Activated CD8-positive, alpha-beta memory T cell treated with anti-CD3 and anti-CD28 coated beads for 48 hours (primary cell): ENCODE measurements at regions not wholly inside any gene's neighbourhood (a gene's known extent, or its start where the extent isn't known, plus 50 kb on each side); places are given as distances from the start of the nearest gene placed in this dataset.

Source experiments
- DNase-seq, 3 experiments: peaks; one replicate each; pipeline ENCODE4 v3.0.0-alpha.2; 2020; ENCODE audit warnings: low read depth in 2 of 3, low spot score in 2 of 3

DNA sequence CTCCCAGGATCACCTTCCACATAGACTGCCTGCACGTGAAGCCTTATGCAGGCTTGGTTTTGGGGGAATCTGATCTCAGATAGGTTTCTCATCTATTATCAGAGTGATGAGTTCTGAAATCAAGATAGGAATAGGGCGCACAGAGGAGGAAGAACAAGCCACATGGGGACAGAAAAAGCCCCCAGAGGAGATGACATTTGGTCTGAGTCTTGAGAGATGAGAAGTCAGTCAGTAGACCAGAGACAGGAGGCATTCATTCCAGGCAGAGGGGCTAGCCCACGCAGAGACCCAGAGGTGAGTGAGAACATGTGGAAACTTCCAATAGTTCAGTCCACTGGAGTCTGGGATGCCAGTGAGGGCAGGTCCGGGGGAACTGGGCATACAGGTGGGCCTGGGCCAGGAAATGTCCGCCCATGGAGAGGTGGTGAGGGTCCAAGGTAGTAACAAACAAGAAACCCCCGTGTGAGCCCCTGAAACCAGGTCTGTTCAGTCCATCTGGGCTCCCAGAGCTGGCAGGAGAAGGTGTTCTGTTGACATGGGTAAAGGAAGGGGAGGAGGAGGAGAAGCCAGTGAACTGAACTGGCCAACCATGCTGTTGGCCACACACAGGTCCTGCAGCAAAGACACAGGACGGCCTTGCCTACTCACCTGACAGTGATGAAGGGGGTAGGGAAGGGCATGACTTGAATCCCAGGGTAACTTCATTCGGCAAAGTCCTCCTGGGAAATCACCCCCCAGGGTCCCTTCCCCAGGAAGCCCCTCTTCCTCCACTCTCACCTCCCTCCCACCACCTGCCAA is 69.3 kb upstream of the SMNDC1 start:
- DNase-seq, result no peak

DNA sequence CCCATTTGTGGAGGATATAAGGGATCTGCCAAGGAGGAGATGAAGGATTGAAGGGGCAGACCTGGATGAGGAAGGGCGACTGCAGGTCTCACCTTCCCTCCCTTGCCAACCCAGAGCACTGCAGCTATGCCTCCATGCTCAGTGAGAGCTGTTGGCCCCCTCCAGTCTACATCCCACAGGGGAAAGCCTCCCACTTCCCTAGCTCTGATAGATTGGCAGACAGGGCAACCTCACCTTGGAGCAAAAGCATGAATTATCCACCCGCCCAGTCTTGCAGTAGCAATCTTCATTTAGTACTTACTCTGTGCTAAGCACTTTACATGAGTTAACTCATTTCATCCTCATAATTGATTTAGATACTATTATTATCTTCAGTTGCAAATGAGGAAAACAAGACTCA is 70.4 kb upstream of the SMNDC1 start:
- no peak for DNase-seq

DNA sequence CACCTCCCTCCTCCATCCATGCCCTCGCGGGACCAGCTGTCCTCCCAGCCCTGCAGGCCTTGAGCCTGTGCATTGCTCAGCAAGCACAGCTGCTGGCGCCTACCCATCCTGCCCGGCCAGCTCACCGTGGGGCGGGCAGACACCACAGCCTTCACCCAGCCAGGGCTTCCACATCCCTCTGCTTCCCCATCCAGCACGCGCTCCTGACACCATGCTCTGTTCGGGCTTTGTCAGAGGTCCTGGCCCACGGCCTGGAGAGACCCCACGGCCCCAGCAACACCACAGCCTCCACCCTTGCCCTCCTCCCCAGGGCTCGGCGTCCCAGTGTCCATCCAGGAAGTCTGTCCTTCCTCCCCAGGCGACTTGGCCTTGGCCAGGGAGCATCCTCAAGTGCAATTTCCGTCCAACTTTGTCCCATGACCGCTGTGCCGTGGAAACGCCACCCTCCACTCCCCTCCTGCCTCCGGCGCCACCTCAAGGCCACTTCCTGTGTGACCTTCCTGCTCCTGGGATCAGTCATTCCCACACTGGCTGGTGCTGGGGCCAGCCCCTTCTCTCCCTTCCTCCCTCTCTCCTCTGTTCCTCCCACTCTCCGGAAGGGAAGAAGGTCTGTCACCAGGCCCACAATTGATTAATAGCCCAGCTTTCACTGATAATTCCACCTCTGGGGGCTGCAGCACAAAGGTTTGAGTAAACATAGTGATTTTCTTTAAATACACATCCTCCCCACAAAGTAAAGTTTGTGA is 71.5 kb upstream of the SMNDC1 start:
- DNase-seq, result no peak

DNA sequence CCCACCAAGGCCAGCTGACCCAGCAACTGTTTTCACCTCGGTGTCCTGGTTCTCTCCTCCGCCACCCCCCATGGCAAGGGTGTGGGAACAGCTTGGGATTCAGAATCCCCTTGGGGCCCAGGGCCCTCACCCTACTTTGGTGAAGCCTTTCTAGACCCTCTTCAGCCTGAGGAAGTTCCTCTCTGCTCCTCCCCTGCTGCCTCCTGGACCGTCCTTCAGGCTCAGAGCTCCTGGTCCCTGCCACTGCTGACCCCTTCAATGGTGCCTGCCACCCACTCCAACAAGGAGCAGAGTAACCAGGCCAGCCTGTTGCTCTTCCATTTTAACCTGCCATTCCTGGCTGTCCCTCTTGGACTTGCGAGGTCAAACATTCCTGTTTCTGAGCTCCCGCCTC is 72.0 kb upstream of the SMNDC1 start:
- DNase-seq, result no peak

GRCh38 chr10:110378006-110378405 is 73.3 kb upstream of the SMNDC1 start:
- DNase-seq, result no peak

- no peak for DNase-seq
Measured at GRCh38 chr10:110378533-110379108, 73.9 kb upstream of the SMNDC1 start.

GRCh38 chr10:110379831-110380230 is 75.1 kb upstream of the SMNDC1 start:
- no peak for DNase-seq

- no peak for DNase-seq
Measured at GRCh38 chr10:110380293-110380692, 75.6 kb upstream of the SMNDC1 start.

- DNase-seq, result no peak
Measured at GRCh38 chr10:110382695-110383094, 78.0 kb upstream of the SMNDC1 start.

GRCh38 chr10:110387617-110387982 is 82.9 kb upstream of the SMNDC1 start:
- no peak for DNase-seq

DNA sequence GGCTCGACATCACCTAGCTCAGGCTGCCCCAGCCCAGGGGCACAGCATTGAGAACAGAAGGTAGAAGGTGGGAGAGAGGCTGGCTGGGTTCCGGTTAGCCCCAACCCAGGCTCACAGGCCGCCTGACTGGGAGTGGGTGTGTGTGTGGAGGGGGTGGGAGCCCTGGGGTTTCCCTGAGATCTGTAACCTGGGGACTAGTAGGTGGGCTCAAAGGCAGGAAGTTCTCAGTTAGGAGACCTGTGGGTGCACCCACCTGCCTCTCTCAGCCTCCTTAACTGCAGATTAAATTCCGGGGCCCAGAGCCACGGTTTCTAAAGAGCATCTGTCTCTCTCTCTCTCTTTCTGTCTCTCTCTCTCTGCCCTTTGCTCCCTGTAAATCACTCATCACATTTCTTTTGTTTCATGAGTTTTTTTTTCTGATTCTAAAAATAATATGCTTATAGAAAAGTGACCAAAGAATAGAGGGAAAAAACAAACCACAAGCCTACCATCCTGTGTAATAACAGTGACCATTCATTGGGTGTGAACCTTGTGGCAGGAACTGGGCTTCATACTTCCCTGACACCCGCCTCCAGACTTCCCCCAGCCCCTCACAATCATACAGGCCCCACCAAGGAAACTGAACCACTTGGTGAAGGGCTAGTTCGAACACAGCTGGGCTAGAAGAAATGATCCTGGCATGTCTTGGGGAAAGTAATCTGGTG is 83.4 kb upstream of the SMNDC1 start:
- peak in 1 of 3 experiments; percentile 34 for DNase-seq

DNA sequence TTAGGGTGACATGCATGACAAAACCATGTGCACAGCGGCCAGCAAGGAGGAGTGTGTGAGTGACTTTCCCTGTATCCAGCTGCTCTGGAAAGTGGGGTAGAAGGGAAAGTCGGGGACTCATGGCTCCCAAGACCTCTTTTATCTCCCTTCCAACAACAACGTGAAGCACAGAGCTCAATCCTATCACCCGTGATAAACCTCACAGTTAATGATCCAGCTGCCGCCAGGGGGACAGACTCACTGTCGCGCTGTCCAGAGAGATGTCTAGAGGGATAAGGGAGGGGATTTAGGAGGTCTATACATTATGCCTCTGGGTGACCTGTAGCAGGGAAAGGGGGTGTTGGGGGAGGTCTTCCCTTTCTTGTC is 84.0 kb upstream of the SMNDC1 start:
- no peak for DNase-seq

GRCh38 chr10:110389255-110389654 is 84.5 kb upstream of the SMNDC1 start:
- DNase-seq, result no peak

DNA sequence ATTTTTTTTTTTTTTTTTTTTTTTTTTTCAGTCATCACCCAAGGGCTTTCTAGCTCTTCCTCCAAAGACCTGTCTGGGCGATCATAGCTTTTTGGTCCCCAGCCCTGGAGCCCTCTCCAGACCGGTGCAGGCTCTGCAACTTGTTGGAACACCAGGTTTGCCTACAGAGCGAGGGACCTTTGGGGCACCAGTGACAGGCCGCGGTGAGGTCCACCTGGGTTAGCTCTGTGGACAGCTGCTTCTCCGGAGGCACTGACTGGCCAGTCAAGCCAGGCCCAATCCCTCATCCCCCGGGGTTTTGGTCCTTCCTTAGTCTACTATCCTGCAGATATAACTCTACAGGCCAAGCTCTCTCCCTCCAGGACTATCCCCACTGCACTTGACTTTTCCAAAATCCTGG is 86.8 kb upstream of the SMNDC1 start:
- DNase-seq, result no peak

DNA sequence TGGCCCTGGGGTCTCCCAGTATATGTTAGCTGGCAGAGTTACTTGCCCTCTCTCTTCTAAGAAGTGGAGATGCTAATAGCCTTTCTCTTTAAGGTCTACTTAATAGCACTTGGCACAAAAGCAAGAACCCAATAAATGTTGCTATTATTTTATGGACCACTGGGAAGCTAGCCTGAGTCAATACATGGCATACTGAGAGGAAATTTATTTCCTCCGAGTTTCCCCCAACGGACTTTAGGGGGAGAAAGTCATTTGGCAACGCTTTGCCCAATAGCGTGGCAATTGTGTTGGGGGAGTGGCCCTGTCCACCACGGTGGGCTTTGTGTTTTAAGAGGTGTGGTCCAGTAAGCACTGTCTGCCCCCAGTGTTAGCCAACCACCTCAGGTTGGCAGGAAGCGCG is 87.4 kb upstream of the SMNDC1 start:
- DNase-seq, result no peak

DNA sequence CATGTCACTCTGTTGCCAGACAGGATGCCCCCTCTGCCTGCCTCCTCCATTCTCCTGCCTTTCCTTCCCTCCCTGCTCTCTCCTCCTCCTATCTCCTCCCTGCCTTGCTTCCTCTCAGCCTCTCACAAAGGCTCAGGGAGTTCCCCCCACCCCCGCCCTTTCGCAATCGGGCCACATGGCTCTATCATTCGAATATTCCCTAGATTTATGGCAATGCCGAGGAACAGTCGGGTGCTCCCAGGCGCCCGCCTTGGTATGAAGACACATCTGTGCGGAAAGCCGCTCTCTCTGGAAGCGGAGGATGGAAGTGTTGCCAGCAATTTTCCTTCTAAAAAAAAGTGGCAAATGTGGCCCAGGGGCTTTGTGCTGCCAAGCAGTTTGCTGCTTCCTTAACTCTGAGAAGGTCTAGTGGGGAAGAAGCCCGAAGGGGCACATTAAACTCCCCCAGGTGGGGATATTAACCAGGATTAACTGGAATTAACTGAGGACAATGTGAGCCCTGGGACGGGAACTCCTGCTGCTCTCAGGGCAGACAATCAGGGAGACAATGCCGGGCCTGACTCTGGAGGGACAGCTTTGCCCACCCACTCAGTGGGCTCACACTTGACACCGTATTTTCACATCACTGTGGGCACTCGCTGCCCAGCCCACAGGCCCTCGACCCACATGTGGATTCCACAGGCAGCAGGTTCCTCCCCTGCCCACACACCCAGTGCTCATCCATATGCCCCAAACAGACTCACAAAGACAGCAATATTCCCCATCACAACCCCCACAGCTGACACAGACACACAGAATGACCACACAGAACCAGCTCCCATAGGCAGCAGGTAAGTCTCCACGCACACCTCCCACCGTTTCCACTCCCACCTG is 88.4 kb upstream of the SMNDC1 start:
- DNase-seq, result no peak

DNA sequence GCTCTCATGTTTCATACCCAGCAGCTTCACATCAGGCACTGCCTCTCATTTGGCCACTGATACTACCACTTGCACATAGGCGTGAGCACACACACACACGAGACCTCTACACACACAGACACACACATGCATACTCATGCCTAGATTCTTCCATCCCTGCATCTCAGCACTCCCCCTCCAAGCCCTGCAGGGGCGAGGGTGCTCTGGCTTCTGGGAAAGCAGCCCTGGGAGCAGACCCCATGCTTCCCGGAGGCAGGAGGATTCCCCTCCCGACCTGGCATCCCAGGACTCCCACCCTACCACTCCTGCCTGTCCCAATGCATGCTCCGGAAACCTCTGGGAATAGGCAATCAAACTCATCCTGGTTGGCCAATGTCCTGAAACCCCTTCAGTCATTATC is 89.1 kb upstream of the SMNDC1 start:
- DNase-seq, result no peak

GRCh38 chr10:110394296-110394695 is 89.6 kb upstream of the SMNDC1 start:
- no peak for DNase-seq

DNA sequence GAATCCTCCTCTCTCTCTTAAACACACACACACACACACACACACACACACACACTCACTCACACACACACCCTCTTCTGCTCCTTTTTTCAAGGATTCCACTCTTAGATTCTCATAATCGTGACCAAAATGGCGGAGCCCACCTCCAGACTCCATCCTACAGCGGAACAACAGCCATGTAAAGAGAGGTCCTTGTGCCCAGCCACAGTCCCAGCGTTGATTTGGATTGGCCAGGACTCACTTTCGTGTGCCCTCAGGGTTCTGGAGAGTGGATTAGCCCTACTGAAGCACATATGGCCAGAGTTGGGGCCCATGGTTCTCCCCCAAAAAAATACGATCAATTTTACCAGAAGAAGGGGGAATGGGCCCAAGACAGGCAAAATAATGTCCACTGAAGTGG is 90.2 kb upstream of the SMNDC1 start:
- no peak for DNase-seq

DNA sequence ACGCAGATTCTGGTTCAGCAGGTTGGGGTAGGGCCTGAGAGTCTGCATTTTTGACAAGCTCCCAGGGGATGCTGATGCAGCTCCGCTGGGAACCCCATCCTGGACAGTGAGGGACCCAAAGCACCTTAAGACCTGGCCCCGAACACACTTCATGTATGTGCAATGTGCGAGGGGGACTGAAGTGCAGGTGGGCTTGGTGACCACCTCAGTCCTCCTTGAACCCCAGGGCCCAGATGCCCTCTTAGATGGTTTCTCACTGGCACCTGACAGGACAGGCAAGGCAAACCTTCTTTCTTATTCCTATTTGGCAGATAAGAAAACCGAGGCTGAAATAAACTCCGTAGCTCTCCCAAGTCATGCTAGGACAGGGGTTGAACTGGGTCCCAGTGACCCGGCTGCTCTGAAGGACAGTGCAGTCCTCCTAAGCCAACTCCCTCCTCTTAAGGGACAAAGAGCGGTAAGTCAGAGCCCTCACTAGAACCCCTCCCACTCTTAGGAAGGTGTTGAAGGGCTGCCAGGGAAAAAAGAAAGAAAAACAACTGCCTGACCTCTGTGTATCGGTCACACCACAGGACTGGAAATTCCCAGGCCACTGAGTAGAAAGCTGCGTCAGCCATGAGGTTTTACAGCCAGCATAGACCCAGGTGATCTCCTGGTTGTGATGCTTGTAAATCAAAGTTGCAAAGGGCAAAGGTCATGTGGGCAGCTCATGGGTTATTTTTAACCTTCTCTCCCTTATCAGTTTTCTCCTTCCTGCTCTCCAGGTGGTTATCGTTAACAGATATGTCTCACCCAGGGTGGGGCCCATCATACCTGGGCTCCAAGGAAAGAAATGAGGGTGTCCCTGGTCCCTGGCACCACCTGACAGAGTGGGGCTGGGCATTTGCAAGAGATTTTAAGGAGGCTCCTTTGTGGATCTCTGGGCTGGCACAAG is 90.9 kb upstream of the SMNDC1 start:
- DNase-seq, result no peak
